ENCODE measurements at regions not wholly inside any gene's neighbourhood (a gene's known extent, or its start where the extent isn't known, plus 50 kb on each side); places are given as distances from the start of the nearest gene placed in this dataset.
A peak's percentile ranks its signal among the peaks of the same experiment; 100 is the strongest.

DNA sequence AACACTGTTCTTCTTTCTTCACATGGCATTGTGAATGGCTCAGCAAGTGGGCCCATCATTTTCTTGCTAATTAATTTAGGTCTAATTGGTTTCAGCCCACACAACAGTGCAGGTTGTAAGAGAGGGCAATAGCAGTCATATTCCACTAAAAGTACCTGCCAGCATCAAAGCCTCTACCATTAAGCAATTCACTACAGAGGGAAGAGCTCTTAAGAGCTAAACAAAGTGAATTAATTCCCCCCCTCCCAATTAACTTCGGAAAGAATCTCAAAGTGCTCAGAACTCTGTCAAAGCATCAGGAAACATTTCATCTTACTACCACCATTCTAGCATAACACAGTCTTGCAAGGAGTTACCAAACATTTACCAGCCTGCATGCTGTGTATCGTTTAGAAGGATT lies 133.9 kb upstream of the UBASH3B start:
- no peak for DNase-seq

DNA sequence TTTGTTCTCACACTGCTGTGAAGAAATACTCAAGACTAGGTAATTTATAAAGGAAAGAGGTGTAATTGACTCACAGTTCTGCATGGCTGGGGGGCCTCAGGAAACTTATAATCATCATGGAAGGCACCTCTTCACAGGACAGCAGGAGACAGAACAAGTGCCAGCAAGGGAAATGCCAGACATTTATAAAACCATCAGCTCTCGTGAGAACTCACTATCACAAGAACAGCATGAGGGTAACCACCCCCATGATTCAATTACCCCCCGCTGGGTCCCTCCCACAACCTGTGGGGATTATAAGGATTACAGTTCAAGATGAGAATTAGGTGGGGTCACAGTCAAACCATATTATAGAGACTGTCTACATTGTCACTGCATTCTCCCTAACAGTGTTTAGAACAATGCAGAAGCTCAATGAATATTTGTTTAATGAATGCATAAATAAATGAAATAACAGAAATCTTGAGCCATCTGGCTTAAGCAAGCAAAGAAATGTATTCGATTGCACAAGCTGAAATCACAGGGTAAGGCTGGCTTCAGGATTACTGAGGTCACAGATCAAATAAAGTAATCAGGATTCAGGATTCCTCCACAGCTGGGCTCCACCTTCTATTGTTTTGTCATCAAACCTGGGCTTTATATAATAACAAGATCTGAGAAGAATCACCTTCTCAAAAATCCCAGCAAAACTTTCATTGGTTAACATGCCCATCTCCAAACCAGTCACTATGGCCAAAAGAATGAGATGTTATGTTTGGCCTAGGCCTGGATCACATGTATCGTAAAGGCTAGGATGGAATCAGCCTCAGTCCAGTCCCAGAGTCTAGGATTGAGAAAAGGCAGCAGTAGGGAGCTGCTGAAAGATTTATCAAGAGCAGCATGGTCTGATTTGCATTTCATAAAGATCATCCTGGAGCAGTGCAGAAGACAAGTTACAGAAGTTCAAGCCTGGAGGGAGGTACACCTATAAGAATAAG lies 137.8 kb upstream of the UBASH3B start:
- no peak for DNase-seq

DNA sequence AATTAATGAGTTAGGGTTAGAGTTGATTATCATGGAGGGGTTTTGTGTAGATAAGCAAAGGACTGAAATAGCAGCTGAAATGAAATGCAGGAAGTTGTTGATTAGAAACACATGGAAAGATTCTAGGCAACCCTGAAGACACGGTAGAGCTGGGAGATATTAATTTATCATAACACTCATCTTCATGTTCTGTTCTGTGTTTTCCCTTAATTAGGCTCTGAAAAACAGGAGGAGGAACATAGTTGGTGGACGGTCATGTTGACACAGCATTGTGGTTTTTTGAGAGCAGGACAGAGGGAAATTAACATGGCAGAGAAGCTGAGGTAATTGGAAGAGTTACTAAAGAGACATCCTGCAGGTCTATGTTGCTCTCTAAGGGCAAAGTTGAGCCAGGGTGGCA lies 138.8 kb upstream of the UBASH3B start:
- DNase-seq: no peak

DNA sequence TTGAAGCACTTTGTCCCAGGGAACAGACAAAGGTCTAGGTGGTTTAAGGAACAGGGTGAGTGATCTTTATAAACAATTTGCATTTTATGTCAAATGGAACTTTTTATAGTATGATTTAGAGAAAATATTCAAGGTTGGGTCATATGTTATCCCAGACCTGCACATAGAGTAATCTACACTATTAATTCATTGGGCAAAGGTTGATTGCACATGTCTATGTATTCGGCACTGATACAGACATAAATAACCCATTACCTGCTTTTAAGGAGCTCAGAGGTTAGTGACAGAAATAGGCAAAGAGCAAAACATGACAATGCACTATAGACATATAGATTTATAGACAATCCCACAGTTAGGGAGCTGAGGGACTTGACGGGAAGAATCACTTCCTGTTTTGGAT lies 141.5 kb upstream of the UBASH3B start:
- DNase-seq: no peak

DNA sequence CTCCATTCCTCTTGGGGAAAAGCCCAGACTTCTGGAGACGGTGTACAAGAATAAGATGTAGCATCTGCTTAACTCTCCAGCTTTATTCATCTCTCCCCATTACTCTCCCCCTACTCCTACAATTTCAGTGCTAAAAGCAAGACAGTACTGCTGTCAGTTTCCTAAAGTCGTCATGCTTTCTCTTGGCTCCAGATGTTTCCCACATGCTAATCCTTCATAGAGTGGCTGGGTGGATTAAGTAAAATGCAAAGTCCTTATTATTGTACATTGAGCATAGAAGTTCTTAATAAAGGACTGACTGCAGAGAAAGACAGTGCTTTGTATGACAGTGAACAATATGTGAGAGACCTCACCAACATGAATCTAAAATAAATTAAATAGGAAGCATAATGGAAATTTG lies 142.2 kb upstream of the UBASH3B start:
- DNase-seq: no peak

DNA sequence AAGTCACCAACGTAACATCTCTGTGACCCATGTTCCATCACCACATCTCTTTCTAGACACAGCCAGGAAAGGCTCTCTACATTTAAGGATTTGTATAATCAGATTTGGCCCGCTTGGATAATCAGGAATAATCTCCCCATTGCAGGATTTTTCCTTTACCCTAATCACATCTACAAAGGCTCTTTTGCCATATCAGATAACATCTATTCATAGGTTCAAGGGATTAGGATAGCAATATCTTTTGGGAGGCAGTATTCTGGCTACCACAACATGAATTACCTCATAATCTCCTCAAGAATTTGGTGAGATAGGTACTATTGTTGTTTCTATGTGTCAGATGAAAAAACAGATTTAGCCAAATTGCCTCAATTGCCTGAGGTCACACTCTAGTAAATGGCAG lies 142.8 kb upstream of the UBASH3B start:
- no peak for DNase-seq

DNA sequence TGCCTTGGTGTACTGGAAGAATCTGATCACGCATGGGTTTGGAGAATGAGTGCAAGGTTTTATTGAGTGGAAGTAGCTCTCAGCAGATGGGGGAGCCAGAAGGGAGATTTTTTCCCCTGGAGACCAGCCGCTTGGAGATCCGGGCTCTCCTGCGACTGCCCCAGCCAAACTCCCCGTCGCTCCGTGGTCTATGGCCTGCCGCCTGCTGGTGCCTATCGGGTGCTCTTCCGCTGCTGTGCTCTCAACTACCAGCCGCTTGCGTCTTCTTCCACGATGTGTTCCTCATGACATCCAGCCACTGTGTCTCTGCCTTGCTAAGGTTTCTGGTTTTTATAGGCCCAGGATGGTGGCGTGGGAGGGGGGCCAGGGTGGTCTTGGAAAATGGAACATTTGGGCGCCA lies 145.6 kb upstream of the UBASH3B start:
- DNase-seq: no peak

DNA sequence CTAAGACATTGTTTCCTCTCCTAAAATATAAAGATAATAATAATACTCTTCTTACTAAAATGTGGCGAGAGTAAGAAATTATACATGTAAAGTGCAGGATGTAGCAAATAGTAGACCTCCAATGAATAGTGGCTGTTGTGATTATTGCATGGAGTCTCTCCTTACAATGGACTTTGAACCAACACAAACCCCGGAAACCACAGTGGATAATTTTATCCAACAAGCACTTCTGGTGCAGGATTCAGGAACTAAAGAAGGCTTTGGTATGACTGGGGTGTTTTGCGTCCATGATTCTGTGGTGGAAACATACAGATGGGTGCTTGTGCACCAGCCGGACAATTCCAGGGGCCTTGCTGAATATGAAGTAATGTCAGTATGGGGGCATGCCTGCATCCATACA lies 146.4 kb upstream of the UBASH3B start:
- DNase-seq: no peak

DNA sequence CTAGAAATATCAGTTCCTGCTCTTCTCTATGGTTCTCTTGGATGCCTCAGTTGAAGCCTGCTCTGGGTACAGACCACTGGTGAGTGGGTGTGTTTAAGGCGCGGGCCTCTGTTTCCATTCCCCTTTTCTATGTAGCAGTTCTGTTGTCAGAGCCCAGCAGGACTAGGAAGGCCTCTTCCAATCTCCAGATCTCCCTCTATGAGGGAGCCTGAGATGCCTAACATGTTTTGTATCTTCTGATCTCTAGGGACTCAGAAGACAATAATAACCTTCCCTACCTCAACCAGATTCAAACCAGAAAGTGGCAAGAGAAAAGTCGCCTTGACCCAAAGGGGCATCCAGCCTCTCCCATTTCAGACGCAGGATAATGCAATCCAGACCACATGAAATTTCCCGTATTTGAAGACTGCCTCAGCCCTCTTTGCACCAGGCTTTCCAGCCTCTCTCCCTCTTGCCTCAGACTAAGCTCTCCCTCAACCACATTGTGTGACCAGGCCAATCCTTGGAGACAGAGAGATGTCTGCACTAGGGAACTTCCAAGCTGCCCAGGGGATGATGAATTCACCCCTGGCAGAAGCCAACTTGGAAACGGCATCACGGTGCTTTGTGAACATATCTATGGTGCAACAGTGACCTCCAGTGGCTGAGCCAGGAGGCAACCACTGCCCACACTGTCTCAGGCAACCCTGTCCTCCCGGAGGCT lies 150.1 kb upstream of the UBASH3B start:
- peak; percentile 29 to 37 for DNase-seq

DNA sequence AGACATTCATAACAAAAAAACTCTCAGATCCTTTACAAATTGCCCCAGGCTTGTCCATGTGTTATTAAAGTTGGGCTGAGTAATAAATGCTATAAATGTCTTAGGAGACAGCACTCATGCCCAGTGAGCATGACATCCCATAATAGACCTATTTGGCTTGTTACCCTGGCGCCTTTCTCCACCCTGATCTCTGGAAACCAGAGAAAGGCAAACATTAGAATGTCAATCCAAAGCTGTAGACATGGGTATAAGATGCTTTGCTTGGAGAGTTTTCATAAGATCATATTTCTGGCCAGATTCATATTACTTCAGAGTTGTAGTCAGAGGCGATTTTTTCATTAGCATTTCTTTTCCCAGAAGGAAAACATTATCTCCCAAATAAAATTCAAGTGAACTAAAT lies 161.3 kb upstream of the UBASH3B start:
- no peak for DNase-seq

DNA sequence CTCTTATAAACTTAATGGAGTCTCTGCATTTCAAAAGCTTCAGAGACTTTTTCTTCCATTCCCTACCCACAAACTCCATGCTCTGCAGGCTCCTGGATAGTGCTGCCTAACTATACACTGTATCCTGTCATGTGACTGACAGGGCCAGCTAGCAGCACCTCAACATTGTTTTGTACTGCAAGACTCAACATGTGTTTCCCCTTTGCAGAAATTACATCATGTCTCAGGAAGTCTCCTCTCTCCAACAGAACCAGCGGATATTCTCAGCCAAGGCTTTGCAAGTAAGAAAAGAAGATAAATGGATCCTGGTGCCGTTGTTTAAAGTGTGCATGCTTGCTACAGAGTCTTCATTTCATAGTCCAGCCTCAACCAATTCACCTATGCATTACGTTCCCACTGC lies 164.0 kb upstream of the UBASH3B start:
- no peak for DNase-seq

DNA sequence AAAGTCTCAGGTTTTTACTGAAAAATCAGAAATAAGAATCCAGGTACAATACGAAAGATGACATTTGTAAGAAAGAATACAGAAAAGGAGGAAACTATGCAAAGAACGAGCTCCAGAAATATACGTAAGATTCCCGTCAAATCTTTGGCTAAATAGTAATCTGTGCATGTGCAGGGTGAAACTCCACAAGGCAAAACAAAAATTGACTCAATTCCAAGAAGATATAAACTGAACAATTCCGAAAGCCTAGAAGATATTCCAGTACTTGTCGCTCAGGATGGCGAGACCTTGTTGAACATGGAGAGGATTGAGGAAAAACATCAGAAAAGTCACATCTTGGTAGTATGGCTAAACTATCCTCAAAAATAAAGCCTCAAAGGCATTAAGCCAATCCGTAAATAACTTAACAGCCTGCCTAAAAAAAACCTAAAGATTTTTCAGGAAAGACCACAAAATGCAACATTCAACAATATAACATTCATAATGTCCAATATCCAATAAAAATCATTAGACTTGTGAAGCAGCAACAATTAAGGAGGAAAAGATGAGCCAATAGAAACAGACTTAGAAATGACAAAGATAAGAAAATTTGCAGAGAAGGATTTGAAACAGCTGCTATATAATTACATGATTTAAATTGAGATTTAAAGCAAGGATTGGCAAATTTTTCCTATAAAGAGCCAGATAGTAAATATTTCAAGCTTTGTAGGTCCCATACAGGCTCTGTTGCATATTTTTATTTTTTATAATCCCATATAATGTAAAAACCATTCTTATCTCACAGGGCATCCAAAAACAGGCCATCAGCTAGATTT lies 166.4 kb upstream of the UBASH3B start:
- DNase-seq: no peak

DNA sequence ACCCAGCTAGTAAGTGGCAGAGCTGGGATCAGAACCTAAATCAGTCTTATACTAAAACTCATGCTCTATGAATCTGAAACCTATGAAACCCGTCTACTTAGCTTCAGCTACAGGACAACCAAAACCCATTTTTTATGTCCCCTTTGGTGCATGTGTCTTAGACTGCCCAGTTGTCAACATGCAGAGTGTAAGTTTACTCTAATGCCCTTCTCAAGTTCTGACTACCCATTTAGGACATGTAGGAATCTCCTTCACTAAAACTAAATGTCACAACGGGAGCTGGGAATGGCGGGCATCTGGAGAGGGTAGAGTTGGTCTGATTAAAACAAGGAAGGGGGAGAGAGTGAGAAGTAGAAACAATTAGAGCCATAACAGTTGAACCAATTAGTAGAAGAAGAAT lies 167.9 kb upstream of the UBASH3B start:
- no peak for DNase-seq

DNA sequence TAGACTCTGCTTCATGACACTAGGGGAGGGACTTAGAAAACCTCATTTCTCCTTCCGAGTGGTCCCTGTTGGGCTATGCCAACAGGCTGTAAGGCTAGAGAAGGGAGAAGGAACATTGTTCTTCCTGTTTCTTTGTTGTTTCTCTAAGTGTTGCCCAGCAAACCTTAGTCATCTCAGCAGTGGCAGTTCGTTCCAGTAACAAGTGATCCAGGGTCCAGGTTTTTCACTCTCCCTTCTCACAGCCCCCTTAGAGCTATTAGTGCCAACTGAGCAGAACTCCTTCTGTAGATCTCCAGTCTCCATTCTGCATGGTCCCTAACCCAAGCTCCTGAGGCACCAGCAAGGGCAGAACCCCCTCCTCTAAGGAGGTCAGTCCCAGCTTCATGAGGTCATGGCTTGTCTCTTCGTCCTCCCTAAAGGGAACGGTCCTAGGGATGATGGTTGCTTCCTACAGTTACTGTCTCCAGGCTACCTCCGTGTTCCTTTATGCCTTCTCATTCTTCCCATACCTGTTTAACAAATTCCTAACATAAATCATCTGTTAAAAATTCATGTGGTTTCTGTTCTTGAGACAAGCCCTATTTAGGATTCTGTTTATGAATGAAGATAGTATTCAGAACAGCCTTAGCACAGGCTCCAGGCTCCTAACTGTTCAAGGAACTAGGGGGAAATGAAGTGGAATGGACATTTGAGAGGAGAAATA lies 168.6 kb upstream of the UBASH3B start:
- DNase-seq: no peak

DNA sequence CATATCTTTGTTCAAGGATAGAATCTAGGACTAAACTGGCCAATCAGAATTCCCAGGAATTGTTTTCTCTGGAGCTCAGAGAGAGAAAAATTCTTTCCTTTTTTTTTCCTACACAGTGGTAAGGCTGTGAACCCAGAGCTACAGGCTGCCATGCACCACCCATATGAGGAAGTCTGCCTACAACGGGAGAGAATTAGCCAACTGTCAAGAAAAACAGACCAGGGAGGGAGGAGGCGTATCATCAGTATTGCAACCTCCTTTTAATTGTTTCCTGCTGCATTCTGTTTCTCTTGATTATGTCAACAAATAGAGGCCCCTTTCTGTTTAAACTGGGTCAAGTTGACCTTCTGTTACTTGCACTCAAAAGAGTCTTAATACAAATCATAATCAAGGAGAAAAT lies 176.5 kb upstream of the UBASH3B start:
- no peak for DNase-seq

DNA sequence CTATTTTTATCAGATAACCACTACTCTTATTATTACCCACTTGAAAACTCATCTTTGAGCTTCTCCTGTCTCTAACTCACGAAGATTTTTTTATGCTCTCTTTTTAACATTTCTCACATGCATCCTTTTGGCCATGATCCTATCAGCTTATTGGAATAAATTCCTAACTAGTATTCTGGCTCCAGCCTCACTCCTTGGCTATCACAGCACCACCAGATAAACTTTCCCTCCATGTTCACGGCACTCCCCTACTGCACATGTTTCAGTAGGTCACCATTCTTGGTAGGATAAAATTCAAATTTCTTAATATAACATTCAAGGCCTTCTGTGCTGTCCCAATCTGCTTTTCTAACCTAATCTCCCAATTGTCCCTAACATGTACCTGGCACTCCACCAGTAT lies 186.6 kb upstream of the UBASH3B start:
- no peak for DNase-seq

DNA sequence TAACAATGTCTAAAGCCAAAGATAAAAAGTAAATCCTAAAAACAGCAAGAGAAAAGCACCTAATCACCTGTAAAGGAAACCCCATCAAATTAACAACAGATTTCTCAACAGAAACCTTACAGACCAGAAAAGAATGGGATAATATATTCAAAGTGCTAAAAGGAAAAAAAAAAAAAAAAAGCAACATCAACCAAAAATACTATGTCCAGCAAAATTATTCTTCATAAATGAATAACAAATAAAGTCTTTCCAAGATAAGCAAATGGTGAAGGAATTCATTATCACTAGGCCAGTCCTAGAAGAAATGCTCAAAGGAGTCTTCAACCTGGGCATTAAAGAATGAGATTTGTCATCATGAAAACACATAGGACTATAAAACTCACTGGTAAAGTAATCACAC lies 192.0 kb upstream of the UBASH3B start:
- no peak for DNase-seq

DNA sequence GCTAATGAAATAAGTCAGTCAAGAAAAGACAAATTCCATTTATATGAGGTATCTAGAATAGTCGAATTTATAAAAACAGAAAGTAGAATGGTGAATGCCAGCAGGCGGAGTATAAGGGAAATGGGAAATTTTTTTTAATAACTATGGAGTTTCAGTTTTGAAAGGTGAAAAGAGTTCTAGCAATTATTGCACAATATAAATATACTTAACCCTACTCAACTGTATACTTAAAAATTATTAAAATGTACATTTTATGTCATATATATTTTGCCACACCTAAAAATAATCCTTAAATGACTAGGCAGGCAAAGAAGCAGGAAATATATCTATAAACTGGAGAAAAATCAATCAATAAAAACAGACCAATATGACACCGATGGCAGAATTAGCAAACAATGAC lies 196.5 kb upstream of the UBASH3B start:
- DNase-seq: no peak

DNA sequence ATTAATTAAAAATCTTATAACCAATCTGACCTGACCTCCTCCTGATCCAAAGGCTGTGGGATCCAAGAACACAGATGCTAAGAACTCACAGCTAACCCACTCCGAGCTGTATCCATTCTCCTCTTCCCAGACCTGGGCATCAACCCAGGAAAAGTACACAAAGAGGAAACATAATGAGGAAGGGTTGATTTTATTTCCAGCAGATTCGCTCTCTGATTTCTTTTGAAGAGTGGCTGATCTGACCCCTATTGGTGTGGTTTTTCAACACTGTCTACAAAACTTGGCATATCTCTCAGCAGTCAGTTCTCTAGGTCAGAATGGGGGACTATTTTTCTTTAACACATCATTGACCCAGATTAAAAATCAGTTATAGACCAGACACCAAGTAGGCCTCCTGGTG lies 201.9 kb upstream of the UBASH3B start:
- no peak for DNase-seq

DNA sequence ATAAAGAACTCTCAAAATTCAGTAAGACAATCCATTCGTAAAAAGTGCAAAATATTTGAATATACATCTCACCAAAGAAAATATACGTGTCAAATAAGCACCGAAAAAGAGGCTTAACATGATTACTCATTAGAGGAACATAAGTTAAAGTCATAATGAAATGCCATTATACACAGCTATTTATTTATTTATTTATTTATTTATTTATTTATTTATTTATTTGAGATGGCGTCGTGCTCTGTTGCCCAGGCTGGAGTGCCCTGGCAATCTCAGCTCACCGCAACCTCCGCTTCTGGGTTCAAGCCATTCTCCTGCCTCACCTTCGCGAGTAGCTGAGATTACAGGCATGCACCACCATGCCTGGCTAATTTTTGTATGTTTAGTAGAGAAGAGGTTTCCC lies 203.6 kb upstream of the UBASH3B start:
- no peak for DNase-seq

DNA sequence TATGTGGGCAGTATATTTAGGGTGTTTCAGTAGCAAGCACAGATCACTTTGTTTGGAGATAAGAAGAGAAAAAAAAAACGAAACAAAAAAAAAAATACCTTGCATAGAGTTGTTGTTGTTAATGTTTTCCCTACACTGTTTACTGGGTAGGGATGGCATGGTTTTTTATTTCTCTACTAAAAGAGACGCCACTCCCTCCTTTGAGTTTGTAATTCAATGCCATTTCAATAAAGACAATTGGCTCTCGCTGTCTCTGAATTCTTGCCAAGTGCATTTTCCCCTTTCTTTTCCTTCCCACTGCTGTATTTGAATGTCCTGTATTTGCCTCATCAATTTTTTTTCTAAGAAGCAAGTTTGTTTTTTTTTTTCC lies 213.9 kb upstream of the UBASH3B start:
- no peak for DNase-seq

DNA sequence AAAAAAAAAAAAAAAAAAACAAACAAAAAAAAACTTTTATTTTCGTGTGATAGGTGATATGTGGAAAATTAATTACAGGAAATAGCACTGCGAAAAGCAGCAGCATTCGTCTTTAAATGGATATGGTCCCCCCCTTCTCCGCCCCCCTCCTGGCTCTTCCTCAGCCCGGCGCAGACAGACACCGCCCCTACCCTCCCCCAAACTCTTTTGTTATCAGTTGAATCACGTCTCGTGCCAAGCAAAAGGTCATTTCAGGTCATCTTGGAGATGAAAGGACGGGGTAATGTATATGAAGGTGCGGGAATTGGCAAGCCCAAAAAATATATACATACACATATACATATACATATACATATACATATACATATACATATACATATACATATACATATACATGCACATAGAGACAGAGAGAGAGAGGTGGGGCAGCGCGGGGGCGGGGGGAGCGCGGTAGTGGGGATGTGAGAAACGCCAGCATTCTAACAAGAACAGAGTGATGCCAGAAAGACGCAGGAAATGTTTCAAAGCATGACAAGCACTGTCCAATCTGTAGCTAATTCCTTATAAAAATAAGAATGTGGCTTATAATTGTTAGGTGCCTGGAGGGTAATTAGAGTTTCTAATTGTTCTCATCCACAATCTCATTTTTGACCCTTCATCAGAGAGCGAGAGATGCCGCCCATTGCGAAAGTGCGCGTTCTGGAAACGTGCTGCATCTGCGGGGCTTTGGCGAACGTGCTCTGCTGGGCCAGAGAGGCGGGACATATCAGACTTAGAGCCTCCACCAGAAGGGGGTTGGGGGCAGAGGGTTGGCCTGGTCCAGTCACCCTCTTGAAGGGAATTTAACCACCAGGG lies 214.5 kb upstream of the UBASH3B start:
- no peak for DNase-seq

Data from CD4-positive, alpha-beta T cell treated with Interleukin-1 beta for 1 hour (primary cell).